ENCODE measurements at regions not wholly inside any gene's neighbourhood (a gene's known extent, or its start where the extent isn't known, plus 50 kb on each side); places are given as distances from the start of the nearest gene placed in this dataset.

- Mint-ChIP-seq H3K27me3 (ENCODE audit: low read depth in 3 of 3) (no peaks in the 10 kb centered on the region), H3K36me3 (no peaks in the 10 kb centered on the region), H3K4me1 (no peaks in the 10 kb centered on the region), H3K27ac (no peak overlapping the region), H3K4me3 (no peak overlapping the region), H3K9me3 (peaks cover 0 to 33% (median 9%) of the 10 kb centered on the region in 7 donors)
- Histone ChIP-seq H4K20me1 (ENCODE audit: insufficient read depth, low read length) (no peaks in the 10 kb centered on the region), H3K36me3 (replicated peaks in 1 of 2; ENCODE audit: control insufficient read depth in 1 of 2, insufficient read depth in 2 of 2, low read length in 2 of 2) (no peaks in the 10 kb centered on the region), H3K4me1 (ENCODE audit: control insufficient read depth in 1 of 2, insufficient read depth in 2 of 2, low read length in 2 of 2) (no peaks in the 10 kb centered on the region), H3K27ac (ENCODE audit: low read depth in 1 of 2, low read length in 2 of 2) (no peak overlapping the region), H3K4me3 (replicated peaks in 1 of 3; ENCODE audit: low read depth in 2 of 3, low read length in 3 of 3) (no peak overlapping the region), H3K9ac (ENCODE audit: insufficient read depth, low read length, poor library complexity, severe bottlenecking) (no peak overlapping the region), H3K79me2 (ENCODE audit: insufficient read depth, low read length) (no peaks in the 10 kb centered on the region), H3K27me3 (ENCODE audit: control insufficient read depth in 2 of 2, insufficient read depth in 2 of 2, low read length in 2 of 2) (no peaks in the 10 kb centered on the region), H3K9me3 (replicated peaks in 1 of 2; ENCODE audit: control insufficient read depth in 1 of 2, insufficient read depth in 1 of 2, low read length in 2 of 2) (peaks cover 4 to 19% of the 10 kb centered on the region in 2 donors), H2AFZ (ENCODE audit: insufficient read depth, low read depth, low read length, poor library complexity, severe bottlenecking) (no peak overlapping the region), H3K4me2 (replicated peaks; ENCODE audit: extremely low read depth, low read length, poor library complexity, severe bottlenecking) (no peak overlapping the region)
- no peak for DNase-seq
- intact Hi-C loops (cut with micrococcal nuclease), result no loop called here
- no peak for TF ChIP-seq CTCF (IDR thresholded peaks at IDR 0.05)
- no CpG with 5 or more reads among the region's 3 CpGs for WGBS (ENCODE audit: insufficient coverage)
These were observed 590.9 kb downstream of the EPHA3 start for GRCh38 chr3:89698208-89698830.

- H2AFZ ChIP-seq (ENCODE audit: insufficient read depth, low read depth, low read length, poor library complexity, severe bottlenecking), result no peak overlapping the region
- H3K36me3 ChIP-seq (replicated peaks in 1 of 2; ENCODE audit: control insufficient read depth in 1 of 2, insufficient read depth in 2 of 2, low read length in 2 of 2), result no peaks in the 10 kb centered on the region
- peaks cover 4 to 26% of the 10 kb centered on the region in 2 donors for H3K9me3 ChIP-seq (replicated peaks in 1 of 2; ENCODE audit: control insufficient read depth in 1 of 2, insufficient read depth in 1 of 2, low read length in 2 of 2)
- no peak overlapping the region for H3K4me3 ChIP-seq (replicated peaks in 1 of 3; ENCODE audit: low read depth in 2 of 3, low read length in 3 of 3)
- Mint-ChIP-seq H3K4me3 (no peak overlapping the region), H3K36me3 (no peaks in the 10 kb centered on the region), H3K27ac (no peak overlapping the region), H3K27me3 (ENCODE audit: low read depth in 3 of 3) (no peaks in the 10 kb centered on the region), H3K4me1 (no peaks in the 10 kb centered on the region), H3K9me3 (peaks cover 0 to 36% (median 9%) of the 10 kb centered on the region in 7 donors)
- H3K4me1 ChIP-seq (ENCODE audit: control insufficient read depth in 1 of 2, insufficient read depth in 2 of 2, low read length in 2 of 2), result no peaks in the 10 kb centered on the region
- no peak overlapping the region for H3K9ac ChIP-seq (ENCODE audit: insufficient read depth, low read length, poor library complexity, severe bottlenecking)
- H3K4me2 ChIP-seq (replicated peaks; ENCODE audit: extremely low read depth, low read length, poor library complexity, severe bottlenecking), result no peak overlapping the region
- H4K20me1 ChIP-seq (ENCODE audit: insufficient read depth, low read length), result no peaks in the 10 kb centered on the region
- H3K27me3 ChIP-seq (ENCODE audit: control insufficient read depth in 2 of 2, insufficient read depth in 2 of 2, low read length in 2 of 2), result no peaks in the 10 kb centered on the region
- intact Hi-C loops (cut with micrococcal nuclease), result no loop called here
- TF ChIP-seq CTCF (IDR thresholded peaks at IDR 0.05), result no peak
- H3K79me2 ChIP-seq (ENCODE audit: insufficient read depth, low read length), result no peaks in the 10 kb centered on the region
- 87% methylated on average over 3 of the region's 4 CpGs for WGBS (ENCODE audit: insufficient coverage)
- no peak for DNase-seq
- no peak overlapping the region for H3K27ac ChIP-seq (ENCODE audit: low read depth in 1 of 2, low read length in 2 of 2)
These were observed 591.8 kb downstream of the EPHA3 start for GRCh38 chr3:89699229-89699628.
